Endothelial cell of umbilical vein (primary cell): ENCODE measurements at regions not wholly inside any gene's neighbourhood (a gene's known extent, or its start where the extent isn't known, plus 50 kb on each side); places are given as distances from the start of the nearest gene placed in this dataset.

Experiments used
- BruUV-seq: library from RNA; stranded (reverse); fragments of 400-500 nt; replicated peaks from 2 replicates; lab custom pipeline; 2021; lab: Mats Ljungman, UMichigan
- CTCF ChIA-PET: fragments of 300-600, 350-600 bp; sonication (Branson Sonifier 250); formaldehyde crosslinking; loops from one replicate; lab custom pipeline; 2021; ENCODE audit warnings: antibody characterized with exemption, inconsistent platforms; lab: Charles Lee
- POLR2A ChIA-PET: fragments of 300-600, 350-600 bp; sonication (Branson Sonifier 250); formaldehyde crosslinking; loops from one replicate; lab custom pipeline; 2021; ENCODE audit warnings: antibody characterized with exemption, inconsistent platforms; lab: Charles Lee
- DNase-seq: peaks from one replicate; pipeline ENCODE4 v3.0.0-alpha.2; 2011; ENCODE audit warnings: low read depth, low spot score
- FAIRE-seq: peaks from 2 replicates; lab custom pipeline; 2011; peaks lifted over from hg19 to GRCh38; lab: Jason Lieb, UNC
- H2AFZ ChIP-seq: 2 replicates; pipeline ENCODE4 v1.6.0; 2012; ENCODE audit warnings: low read depth, low read length, control low read depth, inconsistent platforms
- H3K27ac ChIP-seq: 2 replicates; pipeline ENCODE4 v1.5.1; 2011; ENCODE audit warnings: low read depth, mild to moderate bottlenecking, control low read depth, low read length, moderate library complexity; ENCODE audit not compliant: insufficient read depth
- H3K27me3 ChIP-seq, 2 experiments: 2 replicates each; pipeline versions ENCODE4 v1.6.0 to v1.6.1; 2011; ENCODE audit warnings: low read length in 2 of 2, mixed read lengths in 1 of 2; ENCODE audit not compliant: control insufficient read depth in 2 of 2, insufficient read depth in 2 of 2
- H3K36me3 ChIP-seq, 2 experiments: 2 replicates in 1 of 2; 3 replicates in 1 of 2; pipeline ENCODE4 v1.5.1; 2011; ENCODE audit warnings: low read length in 2 of 2, mild to moderate bottlenecking in 1 of 2, moderate library complexity in 1 of 2; ENCODE audit not compliant: control insufficient read depth in 2 of 2, insufficient read depth in 2 of 2; ENCODE audit errors: extremely low read depth in 1 of 2
- H3K4me1 ChIP-seq: 3 replicates; pipeline ENCODE4 v1.5.1; 2011; ENCODE audit warnings: mild to moderate bottlenecking, low read length; ENCODE audit not compliant: control insufficient read depth, insufficient read depth; ENCODE audit errors: extremely low read depth
- H3K4me2 ChIP-seq: 2 replicates; pipeline ENCODE4 v1.6.1; 2011; ENCODE audit warnings: low read length, control low read depth, mixed read lengths; ENCODE audit not compliant: insufficient read depth
- H3K4me3 ChIP-seq, 3 experiments: fragments of 200-600 bp in 1 of 3; sonication (generic), shearing (Covaris generic) in 1 of 3; replicated peaks in 1 of 3; 2 replicates each; pipeline ENCODE4 v1.5.1; 2011 to 2016; ENCODE audit warnings: control low read depth in 3 of 3, low read length in 3 of 3, mild to moderate bottlenecking in 2 of 3, inconsistent platforms in 1 of 3, low read depth in 1 of 3, moderate library complexity in 1 of 3; ENCODE audit not compliant: insufficient read depth in 1 of 3
- H3K79me2 ChIP-seq: 2 replicates; pipeline ENCODE4 v1.6.0; 2012; ENCODE audit warnings: low read length, inconsistent platforms; ENCODE audit not compliant: control insufficient read depth, insufficient read depth
- H3K9ac ChIP-seq: replicated peaks from 2 replicates; pipeline ENCODE3; 2011; ENCODE audit warnings: low read length, control low read depth; ENCODE audit not compliant: insufficient read depth; ENCODE audit errors: extremely low read depth
- H3K9me1 ChIP-seq: replicated peaks from 3 replicates; pipeline ENCODE4 v1.6.0; 2011; ENCODE audit warnings: mild to moderate bottlenecking, low read length; ENCODE audit not compliant: control insufficient read depth, insufficient read depth; ENCODE audit errors: extremely low read depth
- H3K9me3 ChIP-seq: replicated peaks from 2 replicates; pipeline ENCODE4 v1.5.1; 2012; ENCODE audit warnings: low read length, inconsistent platforms; ENCODE audit not compliant: control insufficient read depth, insufficient read depth
- H4K20me1 ChIP-seq: replicated peaks from 2 replicates; pipeline ENCODE3; 2011; ENCODE audit warnings: mild to moderate bottlenecking, low read length; ENCODE audit not compliant: control insufficient read depth, insufficient read depth; ENCODE audit errors: extremely low read depth
- CTCF ChIP-seq, 2 donors: IDR thresholded peaks; 1 replicate in 1 of 2; 2 replicates in 1 of 2; pipeline ENCODE4 v1.5.1; 2011; ENCODE audit warnings: low read length in 2 of 2, mild to moderate bottlenecking in 2 of 2, moderate library complexity in 2 of 2, control low read depth in 1 of 2, inconsistent platforms in 1 of 2, low read depth in 1 of 2; ENCODE audit not compliant: insufficient read depth in 1 of 2; ENCODE audit errors: extremely low read depth in 1 of 2
- EZH2 ChIP-seq: IDR thresholded peaks from 2 replicates; pipeline ENCODE4 v1.6.1; 2012; ENCODE audit warnings: borderline replicate concordance, low read depth, mild to moderate bottlenecking, moderate library complexity, low read length, inconsistent platforms; ENCODE audit not compliant: severe bottlenecking
- FOS ChIP-seq: IDR thresholded peaks from 2 replicates; pipeline ENCODE4 v1.6.1; 2011; ENCODE audit warnings: mild to moderate bottlenecking, low read length, moderate library complexity, borderline replicate concordance; ENCODE audit not compliant: insufficient read depth
- GATA2 ChIP-seq: IDR thresholded peaks from 2 replicates; pipeline ENCODE4 v1.7.0; 2011; ENCODE audit warnings: low read depth, mild to moderate bottlenecking, moderate library complexity, mixed read lengths, low read length; ENCODE audit not compliant: insufficient read length, insufficient read depth
- JUN ChIP-seq: IDR thresholded peaks from 2 replicates; pipeline ENCODE4 v1.6.1; 2011; ENCODE audit warnings: borderline replicate concordance, low read depth; ENCODE audit not compliant: insufficient read length, insufficient read depth
- MAX ChIP-seq: IDR thresholded peaks from 2 replicates; pipeline ENCODE4 v1.6.1; 2011; ENCODE audit not compliant: insufficient read depth, insufficient read length
- MYC ChIP-seq: IDR thresholded peaks from one replicate; pipeline ENCODE4 v1.6.1; 2011; ENCODE audit warnings: mild to moderate bottlenecking, low read depth, low read length
- POLR2A ChIP-seq: IDR thresholded peaks from 2 replicates; pipeline ENCODE4 v1.6.1; 2012; ENCODE audit warnings: low read depth, mild to moderate bottlenecking, control low read depth, low read length
- POLR2AphosphoS5 ChIP-seq: IDR thresholded peaks from 2 replicates; pipeline ENCODE4 v1.6.1; 2012; ENCODE audit warnings: low read depth, mild to moderate bottlenecking, control low read depth, low read length, moderate library complexity; ENCODE audit not compliant: insufficient read depth
- dilution Hi-C: fragments of 300-500 bp; cut with MboI; formaldehyde crosslinking; loops from one replicate; pipeline ENCODE4 v1.15.0; 2019; ENCODE audit warnings: low sequenced_read_pairs; ENCODE audit not compliant: extremely low pct_ligation_motif_present
- intact Hi-C: fragments of 100-400 bp; cut with micrococcal nuclease; formaldehyde crosslinking; loops from one replicate; pipeline ENCODE4 v1.10.0; 2022

- H3K4me1 ChIP-seq, result no peaks in the 10 kb centered on the region
- no peaks in the 10 kb centered on the region for H3K9me3 ChIP-seq
- no peaks in the 10 kb centered on the region for H3K36me3 ChIP-seq
- H3K79me2 ChIP-seq, result no peaks in the 10 kb centered on the region
- H3K27me3 ChIP-seq, result peaks cover 0 to 2% of the 10 kb centered on the region in 2 experiments
- POLR2A ChIA-PET, result no interaction called here
- no peak overlapping the region for H2AFZ ChIP-seq
- H3K4me2 ChIP-seq, result no peak overlapping the region
- BruUV-seq, result no TSS peak
- FAIRE-seq, result no peak
- H3K9ac ChIP-seq, result no peak overlapping the region
- no peak overlapping the region for H3K27ac ChIP-seq
- intact Hi-C loops (no loop called here), dilution Hi-C loops (no loop called here)
- CTCF ChIA-PET, result interaction anchor here (1.4 kb wide), 1 partner anchor 12 kb away, joined by 3 read pairs; no protein-coding TSS in a partner anchor
- DNase-seq, result no peak
- no peaks in the 10 kb centered on the region for H3K9me1 ChIP-seq
- TF ChIP-seq JUN (no peak), EZH2 (no peak), FOS (no peak), MAX (no peak), GATA2 (no peak), CTCF (IDR thresholded peaks at IDR 0.05; ENCODE audit: extremely low read depth in 1 of 2, insufficient read depth in 1 of 2, low read depth in 1 of 2, low read length in 2 of 2) (no peak), MYC (no peak), POLR2AphosphoS5 (no peak), POLR2A (no peak)
- no peaks in the 10 kb centered on the region for H4K20me1 ChIP-seq
- H3K4me3 ChIP-seq, result no peak overlapping the region
Observed at GRCh38 chr4:56104188-56104587, 155.4 kb downstream of the CEP135 start.
